GM21390 (cell line): ENCODE measurements at regions not wholly inside any gene's neighbourhood (a gene's known extent, or its start where the extent isn't known, plus 50 kb on each side); places are given as distances from the start of the nearest gene placed in this dataset.
"Not testable (repeated sequence)": the region's sequence is repeated elsewhere in the genome, so short reads cannot be mapped to it uniquely, and the experiment has no call there.

Experiments used
- ATAC-seq: cut with Tn5 transposase; IDR thresholded peaks from one replicate; pipeline ENCODE4 v1.9.1; 2021; ENCODE audit not compliant: unreplicated experiment

GRCh38 chr13:47707414-47707813, 293.7 kb downstream of the SUCLA2 start:
- ATAC-seq, result no peak

GRCh38 chr13:47705185-47705584, 295.9 kb downstream of the SUCLA2 start:
- ATAC-seq, result no peak

GRCh38 chr13:47696674-47697073, 304.4 kb downstream of the SUCLA2 start:
- ATAC-seq, result no peak

GRCh38 chr13:47687577-47687976, 313.5 kb downstream of the SUCLA2 start:
- no peak for ATAC-seq

- not testable (repeated sequence) for ATAC-seq
Measured at GRCh38 chr13:47685156-47685555, 315.9 kb downstream of the SUCLA2 start.

GRCh38 chr13:47680748-47681147, 320.3 kb downstream of the SUCLA2 start:
- ATAC-seq, result no peak

GRCh38 chr13:47679401-47679800, 321.7 kb downstream of the SUCLA2 start:
- no peak for ATAC-seq

GRCh38 chr13:47678201-47678968, 322.7 kb downstream of the SUCLA2 start:
- no peak for ATAC-seq

- ATAC-seq, result no peak
Measured at GRCh38 chr13:47675871-47676270, 325.2 kb downstream of the SUCLA2 start.

GRCh38 chr13:47673009-47673850, 327.8 kb downstream of the SUCLA2 start:
- ATAC-seq, result no peak

- ATAC-seq, result no peak
Measured at GRCh38 chr13:47672245-47673008, 328.6 kb downstream of the SUCLA2 start.

GRCh38 chr13:47671776-47672175, 329.3 kb downstream of the SUCLA2 start:
- no peak for ATAC-seq

- no peak for ATAC-seq
Measured at GRCh38 chr13:47665043-47665442, 336.0 kb downstream of the SUCLA2 start.

GRCh38 chr13:47661076-47661475, 340.0 kb downstream of the SUCLA2 start:
- no peak for ATAC-seq

GRCh38 chr13:47656651-47657050, 344.4 kb downstream of the SUCLA2 start:
- no peak for ATAC-seq

GRCh38 chr13:47650209-47650608, 350.9 kb downstream of the SUCLA2 start:
- ATAC-seq, result no peak

GRCh38 chr13:47647001-47647400, 354.1 kb downstream of the SUCLA2 start:
- no peak for ATAC-seq

GRCh38 chr13:47646298-47646697, 354.8 kb downstream of the SUCLA2 start:
- ATAC-seq, result no peak

- no peak for ATAC-seq
Measured at GRCh38 chr13:47639738-47640447, 361.2 kb downstream of the SUCLA2 start.

GRCh38 chr13:47638627-47639026, 362.4 kb downstream of the SUCLA2 start:
- ATAC-seq, result no peak

- ATAC-seq, result no peak
Measured at GRCh38 chr13:47632311-47632710, 368.8 kb downstream of the SUCLA2 start.
